Activated CD4-positive, alpha-beta T cell treated with anti-CD3 and anti-CD28 coated beads, Interleukin-2, amount 10 ng/mL, durations not matched to agents 24 days and 14 days (primary cell): ENCODE measurements at regions not wholly inside any gene's neighbourhood (a gene's known extent, or its start where the extent isn't known, plus 50 kb on each side); places are given as distances from the start of the nearest gene placed in this dataset.

ENCODE experiments used
- DNase-seq: peaks from one replicate; pipeline ENCODE4 v3.0.0; 2022
- H3K27ac Mint-ChIP-seq: one replicate; pipeline ENCODE4 v1.8.0; 2022; ENCODE audit warnings: mild to moderate bottlenecking, mixed read lengths
- H3K27me3 Mint-ChIP-seq: one replicate; pipeline ENCODE4 v1.8.0; 2022; ENCODE audit warnings: mixed read lengths
- H3K36me3 Mint-ChIP-seq: one replicate; pipeline ENCODE4 v1.8.0; 2022; ENCODE audit warnings: low read depth, mild to moderate bottlenecking, mixed read lengths
- H3K4me1 Mint-ChIP-seq: one replicate; pipeline ENCODE4 v1.8.0; 2021; ENCODE audit warnings: mixed read lengths
- H3K4me3 Mint-ChIP-seq: one replicate; pipeline ENCODE4 v1.8.0; 2022; ENCODE audit warnings: mild to moderate bottlenecking, moderate library complexity, mixed read lengths
- H3K9me3 Mint-ChIP-seq: one replicate; pipeline ENCODE4 v1.8.0; 2021; ENCODE audit warnings: mixed read lengths
- intact Hi-C: fragments of 100-400 bp; cut with micrococcal nuclease; formaldehyde crosslinking; loops from one replicate; pipeline ENCODE4 v1.15.1; 2023

GRCh38 chr2:9118383-9118960, 88.1 kb upstream of the ASAP2 start:
- no peak for DNase-seq
- Mint-ChIP-seq H3K27ac (no peak overlapping the region), H3K9me3 (no peaks in the 10 kb centered on the region), H3K27me3 (peaks cover 2% of the 10 kb centered on the region), H3K4me1 (no peaks in the 10 kb centered on the region), H3K36me3 (no peaks in the 10 kb centered on the region), H3K4me3 (no peak overlapping the region)
- intact Hi-C loops = no loop called here

DNA sequence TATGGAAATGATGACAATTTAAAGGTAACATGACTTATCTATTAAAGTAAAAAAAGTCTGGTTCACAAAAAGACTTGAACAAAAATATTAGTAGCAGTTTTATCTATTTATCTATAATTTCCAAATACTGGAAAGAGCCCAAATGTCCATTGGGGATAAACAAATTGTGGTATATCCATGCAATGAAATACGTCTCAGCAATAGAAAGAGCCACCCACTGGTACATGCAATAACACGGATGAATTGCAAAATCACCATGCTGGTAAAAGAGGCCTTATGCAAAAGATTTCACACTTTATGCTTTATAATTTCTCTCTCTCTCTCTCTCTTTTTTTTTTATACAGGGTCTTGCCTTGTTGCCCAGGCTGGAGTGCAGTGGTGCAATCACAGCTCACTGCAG, 91.4 kb upstream of the ASAP2 start:
- DNase-seq = no peak
- no peaks in the 10 kb centered on the region for H3K4me1 Mint-ChIP-seq
- H3K4me3 Mint-ChIP-seq = no peak overlapping the region
- H3K9me3 Mint-ChIP-seq = no peaks in the 10 kb centered on the region
- H3K27ac Mint-ChIP-seq = no peak overlapping the region
- H3K27me3 Mint-ChIP-seq = peaks cover 2% of the 10 kb centered on the region
- no peaks in the 10 kb centered on the region for H3K36me3 Mint-ChIP-seq
- intact Hi-C loops = no loop called here

GRCh38 chr2:9114458-9114857, 92.2 kb upstream of the ASAP2 start:
- H3K9me3 Mint-ChIP-seq = no peaks in the 10 kb centered on the region
- H3K36me3 Mint-ChIP-seq = no peaks in the 10 kb centered on the region
- H3K4me3 Mint-ChIP-seq = no peak overlapping the region
- peaks cover 2% of the 10 kb centered on the region for H3K27me3 Mint-ChIP-seq
- no peak overlapping the region for H3K27ac Mint-ChIP-seq
- intact Hi-C loops = no loop called here
- DNase-seq = no peak
- no peaks in the 10 kb centered on the region for H3K4me1 Mint-ChIP-seq

GRCh38 chr2:9113916-9114315, 92.7 kb upstream of the ASAP2 start:
- peaks cover 2% of the 10 kb centered on the region for H3K27me3 Mint-ChIP-seq
- no peak overlapping the region for H3K4me3 Mint-ChIP-seq
- no peaks in the 10 kb centered on the region for H3K36me3 Mint-ChIP-seq
- DNase-seq = no peak
- H3K4me1 Mint-ChIP-seq = no peaks in the 10 kb centered on the region
- intact Hi-C loops = no loop called here
- H3K27ac Mint-ChIP-seq = no peak overlapping the region
- H3K9me3 Mint-ChIP-seq = no peaks in the 10 kb centered on the region

DNA sequence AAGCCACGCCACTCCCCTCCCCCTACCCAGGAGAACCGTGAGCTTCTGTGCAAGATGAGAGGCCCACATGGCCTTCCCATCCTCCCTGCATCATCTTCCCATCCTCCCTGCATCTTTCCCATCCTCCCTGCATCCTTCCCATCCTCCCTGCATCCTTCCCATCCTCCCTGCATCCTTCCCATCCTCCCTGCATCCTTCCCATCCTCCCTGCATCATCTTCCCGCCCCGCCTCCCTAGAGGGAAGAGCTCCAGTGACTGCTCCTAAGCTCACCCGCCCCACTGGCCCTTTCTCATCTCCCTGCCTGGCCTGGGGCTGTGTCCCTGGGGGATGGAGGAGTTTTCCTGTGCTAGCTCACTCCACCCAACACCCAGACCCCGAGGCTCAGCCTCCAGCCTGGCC, 93.3 kb upstream of the ASAP2 start:
- no peak for DNase-seq
- Mint-ChIP-seq H3K9me3 (no peaks in the 10 kb centered on the region), H3K36me3 (no peaks in the 10 kb centered on the region), H3K27me3 (peaks cover 2% of the 10 kb centered on the region), H3K27ac (no peak overlapping the region), H3K4me1 (no peaks in the 10 kb centered on the region), H3K4me3 (no peak overlapping the region)
- intact Hi-C loops = no loop called here

DNA sequence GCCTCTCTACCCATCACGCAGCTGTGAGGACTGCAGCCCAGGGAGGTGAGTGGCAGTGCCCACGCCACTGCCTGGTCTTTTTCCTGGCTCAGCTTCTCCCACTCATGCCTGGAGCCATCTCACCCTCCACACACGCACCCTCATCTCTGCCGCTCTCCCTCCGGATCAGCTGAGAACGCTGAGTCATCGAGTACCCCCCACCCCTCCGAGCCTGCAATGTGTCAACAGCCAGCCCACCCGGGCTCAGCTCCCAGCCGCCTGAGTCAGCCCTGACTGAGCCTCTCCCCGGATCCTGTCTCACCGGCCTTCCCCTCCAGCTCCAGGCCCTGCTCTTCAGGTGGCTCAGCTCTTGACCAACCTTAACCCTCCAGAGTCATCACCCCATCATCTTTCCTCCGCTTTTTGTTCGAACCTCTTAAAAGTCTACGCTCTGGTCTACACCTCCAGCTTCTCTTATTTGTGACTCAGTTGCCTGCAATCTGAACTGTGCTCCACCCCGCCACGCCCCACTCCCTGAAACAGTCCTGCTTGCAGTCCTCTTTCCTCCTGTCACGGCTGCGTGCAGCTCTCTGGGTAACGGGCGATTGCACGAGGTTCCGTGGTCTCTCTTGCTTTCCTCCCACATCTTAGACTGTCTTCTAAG, 94.4 kb upstream of the ASAP2 start:
- no peaks in the 10 kb centered on the region for H3K9me3 Mint-ChIP-seq
- intact Hi-C loops = no loop called here
- no peaks in the 10 kb centered on the region for H3K36me3 Mint-ChIP-seq
- H3K4me3 Mint-ChIP-seq = no peak overlapping the region
- H3K27ac Mint-ChIP-seq = no peak overlapping the region
- H3K4me1 Mint-ChIP-seq = no peaks in the 10 kb centered on the region
- peaks cover 4% of the 10 kb centered on the region for H3K27me3 Mint-ChIP-seq
- no peak for DNase-seq

DNA sequence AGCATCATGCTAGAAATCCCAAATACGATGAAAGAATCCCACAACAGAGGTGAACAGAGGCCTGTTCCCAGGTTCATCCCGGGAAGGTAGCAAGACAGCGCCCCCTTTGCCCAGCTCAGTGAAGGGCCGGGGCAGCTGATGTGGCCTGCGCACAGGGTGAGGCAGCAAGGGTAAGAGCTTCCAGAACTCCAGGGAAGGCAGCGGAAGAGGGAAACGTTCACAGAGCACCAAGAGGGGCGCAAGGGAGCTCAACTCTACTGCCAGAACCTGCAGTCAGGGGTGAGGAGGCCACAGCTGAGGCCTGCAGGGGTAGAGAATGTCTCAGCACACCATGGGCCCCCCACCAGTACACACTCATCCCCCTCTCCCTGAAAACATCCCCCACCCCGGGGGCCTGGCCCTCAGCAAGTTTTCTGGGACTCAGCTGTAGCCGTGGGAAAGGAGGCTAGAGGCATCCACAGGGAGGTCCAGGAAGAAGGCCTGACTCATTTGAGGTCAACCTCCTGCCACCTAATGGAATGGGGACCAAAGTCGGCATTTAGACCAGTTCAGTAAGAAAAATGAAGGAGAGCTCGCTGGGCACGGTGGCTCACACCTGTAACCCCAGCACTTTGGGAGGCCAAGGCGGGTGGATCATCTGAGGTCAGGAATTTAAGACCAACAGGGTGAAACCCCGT, 95.6 kb upstream of the ASAP2 start:
- H3K36me3 Mint-ChIP-seq = no peaks in the 10 kb centered on the region
- DNase-seq = no peak
- peaks cover 4% of the 10 kb centered on the region for H3K27me3 Mint-ChIP-seq
- no peaks in the 10 kb centered on the region for H3K9me3 Mint-ChIP-seq
- intact Hi-C loops = no loop called here
- H3K27ac Mint-ChIP-seq = no peak overlapping the region
- H3K4me3 Mint-ChIP-seq = no peak overlapping the region
- no peaks in the 10 kb centered on the region for H3K4me1 Mint-ChIP-seq

DNA sequence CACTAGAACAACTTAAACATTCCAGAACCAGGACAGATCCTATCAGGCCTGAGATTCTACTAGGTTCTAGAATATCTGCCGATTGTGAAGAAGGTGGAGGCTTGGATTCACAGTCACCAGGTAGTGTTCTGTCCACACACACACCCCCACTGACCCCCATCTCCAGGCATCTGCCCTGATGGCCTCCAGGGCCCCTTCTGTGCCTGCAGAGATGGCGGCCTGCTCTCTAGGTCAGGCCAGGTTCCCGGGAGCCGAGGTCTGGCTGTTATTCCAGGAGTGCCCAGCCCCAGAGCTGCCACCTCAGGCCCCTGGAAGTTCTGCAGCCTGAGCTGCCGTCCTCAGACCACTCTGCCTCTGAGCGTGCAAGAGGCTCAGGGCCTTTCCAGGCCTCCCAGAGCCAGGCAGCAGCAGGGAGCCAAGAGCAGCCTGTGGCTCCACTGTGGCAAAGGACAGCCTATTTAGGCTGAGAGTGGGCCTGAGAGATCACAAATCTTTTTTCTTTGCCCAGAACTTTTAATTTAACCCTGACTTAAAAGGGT, 96.2 kb upstream of the ASAP2 start:
- no peak overlapping the region for H3K4me3 Mint-ChIP-seq
- intact Hi-C loops = no loop called here
- no peak overlapping the region for H3K27ac Mint-ChIP-seq
- DNase-seq = no peak
- peaks cover 4% of the 10 kb centered on the region for H3K27me3 Mint-ChIP-seq
- H3K9me3 Mint-ChIP-seq = no peaks in the 10 kb centered on the region
- H3K4me1 Mint-ChIP-seq = no peaks in the 10 kb centered on the region
- no peaks in the 10 kb centered on the region for H3K36me3 Mint-ChIP-seq

DNA sequence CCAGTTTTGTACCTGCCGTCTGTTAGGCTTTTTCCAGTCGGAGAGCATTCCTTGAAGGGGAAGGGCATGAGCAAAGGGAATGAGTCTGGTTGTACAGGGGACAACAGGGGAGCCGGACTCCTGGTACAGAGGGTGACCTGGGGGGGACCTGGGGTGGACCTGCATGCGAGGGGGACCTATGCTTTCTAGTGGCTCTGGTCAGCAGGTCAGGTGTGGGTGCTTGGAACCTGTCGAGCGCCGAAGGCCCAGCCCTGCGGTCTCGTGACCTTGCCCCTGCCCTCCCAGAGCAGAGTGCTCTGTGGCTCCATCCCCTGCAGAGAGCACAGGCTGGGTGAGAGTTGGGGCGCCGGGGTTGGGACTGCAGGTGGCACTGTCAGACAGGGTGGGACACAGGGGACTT, 96.7 kb upstream of the ASAP2 start:
- Mint-ChIP-seq H3K4me3 (no peak overlapping the region), H3K27me3 (peaks cover 6% of the 10 kb centered on the region), H3K4me1 (no peaks in the 10 kb centered on the region), H3K27ac (no peak overlapping the region), H3K36me3 (no peaks in the 10 kb centered on the region), H3K9me3 (no peaks in the 10 kb centered on the region)
- DNase-seq = no peak
- intact Hi-C loops = no loop called here

- Mint-ChIP-seq H3K4me1 (no peaks in the 10 kb centered on the region), H3K27me3 (peaks cover 6% of the 10 kb centered on the region), H3K9me3 (no peaks in the 10 kb centered on the region), H3K36me3 (no peaks in the 10 kb centered on the region), H3K27ac (no peak overlapping the region), H3K4me3 (no peak overlapping the region)
- DNase-seq = no peak
- intact Hi-C loops = no loop called here
Observed at GRCh38 chr2:9108210-9108967, 98.2 kb upstream of the ASAP2 start.

- no peak overlapping the region for H3K4me3 Mint-ChIP-seq
- H3K9me3 Mint-ChIP-seq = no peaks in the 10 kb centered on the region
Observed at GRCh38 chr2:9107168-9108025, 99.2 kb upstream of the ASAP2 start.

GRCh38 chr2:9106338-9107167, 100.1 kb upstream of the ASAP2 start:
- no peaks in the 10 kb centered on the region for H3K36me3 Mint-ChIP-seq
- H3K27ac Mint-ChIP-seq = no peak overlapping the region
- intact Hi-C loops = no loop called here
- no peaks in the 10 kb centered on the region for H3K4me1 Mint-ChIP-seq
- H3K9me3 Mint-ChIP-seq = no peaks in the 10 kb centered on the region
- H3K4me3 Mint-ChIP-seq = no peak overlapping the region
- H3K27me3 Mint-ChIP-seq = peaks cover 7% of the 10 kb centered on the region
- DNase-seq = no peak

More at GRCh38 chr2:9107168-9108025, 99.2 kb upstream of the ASAP2 start:
- H3K4me1 Mint-ChIP-seq = no peaks in the 10 kb centered on the region
- no peak for DNase-seq
- H3K27ac Mint-ChIP-seq = no peak overlapping the region
- H3K27me3 Mint-ChIP-seq = peaks cover 7% of the 10 kb centered on the region
- no peaks in the 10 kb centered on the region for H3K36me3 Mint-ChIP-seq
- intact Hi-C loops = no loop called here
